ENCODE measurements at regions not wholly inside any gene's neighbourhood (a gene's known extent, or its start where the extent isn't known, plus 50 kb on each side); places are given as distances from the start of the nearest gene placed in this dataset.

- TF ChIP-seq EZH2 (IDR thresholded peaks at IDR 0.05; ENCODE audit: insufficient read depth, poor library complexity, severe bottlenecking) (no peak), EZH2phosphoT487 (IDR thresholded peaks at IDR 0.05; ENCODE audit: insufficient read depth, low read depth) (no peak)
These were observed 118.8 kb upstream of the GYPA start for GRCh38 chr4:144259285-144259684.
